HCT116 (cell line): ENCODE measurements at regions not wholly inside any gene's neighbourhood (a gene's known extent, or its start where the extent isn't known, plus 50 kb on each side); places are given as distances from the start of the nearest gene placed in this dataset.

Source experiments
- ATAC-seq: fragments of 200-7000 bp; cut with Tn5 transposase; 2 replicates; pipeline ENCODE4 v1.9.1; 2020; ENCODE audit warnings: mild to moderate bottlenecking, moderate library complexity
- BruUV-seq: library from RNA; stranded (reverse); fragments of 400-500 nt; replicated peaks from 2 replicates; lab custom pipeline; 2021; lab: Mats Ljungman, UMichigan
- CTCF ChIA-PET: fragments of 300-600 bp; sonication (Branson Sonifier 250); formaldehyde crosslinking; loops from one replicate; lab custom pipeline; 2021; ENCODE audit warnings: antibody characterized with exemption; lab: Charles Lee
- POLR2A ChIA-PET: fragments of 300-600, 350-600 bp; sonication (Branson Sonifier 250); formaldehyde crosslinking; loops from one replicate; lab custom pipeline; 2021; ENCODE audit warnings: antibody characterized with exemption; lab: Charles Lee
- RAD21 ChIA-PET, 2 experiments: fragments of 300-600 bp; sonication (Branson Sonifier 250); formaldehyde crosslinking; loops; one replicate each; lab custom pipeline; 2023; ENCODE audit warnings: low total read pairs in 2 of 2; ENCODE audit not compliant: uncharacterized antibody in 2 of 2, unreplicated experiment in 2 of 2, low non-redundant PET in 1 of 2; lab: Charles Lee
- DNase-seq: peaks from one replicate; pipeline ENCODE4 v3.0.0-alpha.2; 2010; ENCODE audit warnings: low read depth, low spot score
- H2AFZ ChIP-seq: fragments of 200-600 bp; shearing (Covaris generic), sonication (generic); 2 replicates; pipeline ENCODE4 v1.6.1; 2017; ENCODE audit warnings: low read depth, mixed run types, mixed read lengths, antibody characterized with exemption, low read length; ENCODE audit not compliant: poor library complexity, severe bottlenecking
- H3K27ac ChIP-seq: 2 replicates; pipeline ENCODE4 v1.5.1; 2012; ENCODE audit warnings: low read depth, low read length
- H3K27me3 ChIP-seq: fragments of 200-600 bp; sonication (generic); 2 replicates; pipeline ENCODE4 v1.6.1; 2016; ENCODE audit warnings: mixed run types, low read length, mixed read lengths; ENCODE audit not compliant: insufficient read depth
- H3K36me3 ChIP-seq, 2 experiments: fragments of 200-500 bp in 1 of 2; fragments of 200-600 bp in 1 of 2; sonication (Bioruptor generic) in 1 of 2; sonication (generic) in 1 of 2; 2 replicates each; pipeline versions ENCODE4 v1.5.1 to v1.6.1; 2014 to 2016; ENCODE audit warnings: low read length in 2 of 2, inconsistent platforms in 1 of 2, mixed read lengths in 1 of 2, mixed run types in 1 of 2; ENCODE audit not compliant: insufficient read depth in 2 of 2, control insufficient read depth in 1 of 2
- H3K4me1 ChIP-seq, 2 experiments: fragments of 200-600 bp in 1 of 2; sonication (generic) in 1 of 2; 2 replicates each; pipeline versions ENCODE4 v1.5.1 to v1.6.1; 2012 to 2017; ENCODE audit warnings: low read length in 2 of 2, inconsistent platforms in 1 of 2, mild to moderate bottlenecking in 1 of 2, mixed read lengths in 1 of 2, mixed run types in 1 of 2, moderate library complexity in 1 of 2; ENCODE audit not compliant: insufficient read depth in 2 of 2, control insufficient read depth in 1 of 2
- H3K4me2 ChIP-seq: fragments of 200-600 bp; sonication (generic); 2 replicates; pipeline ENCODE4 v1.6.1; 2017; ENCODE audit warnings: mixed run types, low read length, mixed read lengths
- H3K4me3 ChIP-seq, 2 experiments: fragments of 200-600 bp in 1 of 2; sonication (generic) in 1 of 2; replicated peaks in 1 of 2; 2 replicates each; pipeline ENCODE4 v1.5.1; 2011 to 2016; ENCODE audit warnings: low read length in 2 of 2, control low read depth in 1 of 2, low read depth in 1 of 2, mild to moderate bottlenecking in 1 of 2, mixed read lengths in 1 of 2, mixed run types in 1 of 2
- H3K79me2 ChIP-seq: fragments of 200-600 bp; sonication (generic); 2 replicates; pipeline ENCODE4 v1.6.1; 2017; ENCODE audit warnings: mild to moderate bottlenecking, mixed run types, low read length, moderate library complexity, mixed read lengths; ENCODE audit not compliant: insufficient read depth
- H3K9ac ChIP-seq: fragments of 200-600 bp; sonication (generic); 2 replicates; pipeline ENCODE4 v1.6.1; 2016; ENCODE audit warnings: low read length, mixed read lengths
- H3K9me2 ChIP-seq: fragments of 200-600 bp; sonication (generic), shearing (Covaris generic); 2 replicates; pipeline ENCODE4 v1.6.1; 2017; ENCODE audit warnings: mixed run types, mild to moderate bottlenecking, moderate library complexity; ENCODE audit not compliant: insufficient read depth
- H3K9me3 ChIP-seq, 2 experiments: fragments of 200-500 bp in 1 of 2; fragments of 200-600 bp in 1 of 2; sonication (Bioruptor generic) in 1 of 2; sonication (generic) in 1 of 2; 2 replicates each; pipeline ENCODE4 v1.6.1; 2014 to 2017; ENCODE audit warnings: low read length in 2 of 2, mixed read lengths in 2 of 2, inconsistent platforms in 1 of 2, low read depth in 1 of 2, mild to moderate bottlenecking in 1 of 2, mixed run types in 1 of 2, moderate library complexity in 1 of 2; ENCODE audit not compliant: control insufficient read depth in 1 of 2, insufficient read depth in 1 of 2
- H4K20me1 ChIP-seq: fragments of 200-600 bp; sonication (generic), shearing (Covaris generic); 2 replicates; pipeline ENCODE4 v1.6.1; 2017; ENCODE audit warnings: mixed run types, mild to moderate bottlenecking, moderate library complexity; ENCODE audit not compliant: insufficient read depth
- ATF3 ChIP-seq: IDR thresholded peaks from 2 replicates; pipeline ENCODE4 v1.6.1; 2012
- EGR1 ChIP-seq: IDR thresholded peaks from 2 replicates; pipeline ENCODE4 v1.6.1; 2012; ENCODE audit warnings: low read depth
- ELF1 ChIP-seq: IDR thresholded peaks from 2 replicates; pipeline ENCODE4 v1.6.1; 2012; ENCODE audit warnings: low read depth, borderline replicate concordance
- EZH2 ChIP-seq: fragments of 200-600 bp; sonication (generic); IDR thresholded peaks from 2 replicates; pipeline ENCODE4 v1.6.1; 2017; ENCODE audit warnings: antibody characterized with exemption, mixed run types
- EZH2phosphoT487 ChIP-seq: fragments of 200-600 bp; IDR thresholded peaks from 2 replicates; pipeline ENCODE4 v1.6.1; 2018; ENCODE audit warnings: antibody characterized with exemption, borderline replicate concordance
- JUND ChIP-seq: IDR thresholded peaks from 2 replicates; pipeline ENCODE4 v1.6.1; 2012
- MAX ChIP-seq: IDR thresholded peaks from 2 replicates; pipeline ENCODE4 v1.6.1; 2012
- POLR2A ChIP-seq: IDR thresholded peaks from 2 replicates; pipeline ENCODE4 v1.7.0; 2011; ENCODE audit warnings: borderline replicate concordance; ENCODE audit not compliant: insufficient read depth, insufficient read length; ENCODE audit errors: extremely low read depth
- POLR2AphosphoS5 ChIP-seq: IDR thresholded peaks from 2 replicates; pipeline ENCODE4 v1.6.1; 2011; ENCODE audit warnings: mild to moderate bottlenecking, low read depth, low read length, moderate library complexity
- RAD21 ChIP-seq: IDR thresholded peaks from 2 replicates; pipeline ENCODE4 v1.6.1; 2012; ENCODE audit warnings: low read depth, mild to moderate bottlenecking
- REST ChIP-seq: IDR thresholded peaks from 2 replicates; pipeline ENCODE4 v1.6.1; 2012; ENCODE audit warnings: low read depth
- SIN3A ChIP-seq: IDR thresholded peaks from 2 replicates; pipeline ENCODE4 v1.6.1; 2012; ENCODE audit warnings: low read depth
- SRF ChIP-seq: IDR thresholded peaks from 2 replicates; pipeline ENCODE4 v1.6.1; 2012; ENCODE audit warnings: low read depth
- YY1 ChIP-seq: IDR thresholded peaks from 2 replicates; pipeline ENCODE4 v1.6.1; 2011; ENCODE audit warnings: low read length, low read depth, moderate library complexity, mild to moderate bottlenecking; ENCODE audit not compliant: insufficient replicate concordance; ENCODE audit errors: extremely low read depth
- ZBTB33 ChIP-seq: IDR thresholded peaks from 2 replicates; pipeline ENCODE4 v1.6.1; 2011; ENCODE audit warnings: mild to moderate bottlenecking, low read length, moderate library complexity; ENCODE audit not compliant: insufficient replicate concordance; ENCODE audit errors: extremely low read depth
- intact Hi-C: fragments of 100-400 bp; cut with micrococcal nuclease; formaldehyde crosslinking; loops from 2 replicates; pipeline ENCODE4 v1.10.0; 2022

- Histone ChIP-seq H3K4me1 (no peaks in the 10 kb centered on the region; a peak in 1 of 4 replicates), H3K36me3 (no peaks in the 10 kb centered on the region), H3K27ac (no peak overlapping the region), H2AFZ (no peak overlapping the region), H3K79me2 (no peaks in the 10 kb centered on the region)
- no peak for ATAC-seq
- no peak for TF ChIP-seq POLR2AphosphoS5
- TF ChIP-seq REST = no peak
- TF ChIP-seq YY1 = no peak
- TF ChIP-seq EZH2 = no peak
- no peak for TF ChIP-seq JUND
- TF ChIP-seq EZH2phosphoT487 = no peak
- no peak for TF ChIP-seq ATF3
- no peak for TF ChIP-seq SIN3A
- no peak for TF ChIP-seq POLR2A
- no peak for TF ChIP-seq EGR1
- TF ChIP-seq MAX = no peak
- no peak for TF ChIP-seq ZBTB33
- TF ChIP-seq ELF1 = no peak
- no peak for TF ChIP-seq RAD21
- TF ChIP-seq SRF = no peak
- TF ChIP-seq, all 23 proteins: peak for 0
- Histone ChIP-seq H3K27me3 (no peaks in the 10 kb centered on the region), H3K9ac (no peak overlapping the region), H3K9me3 (no peaks in the 10 kb centered on the region), H3K4me2 (no peak overlapping the region), H3K9me2 (no peaks in the 10 kb centered on the region), H3K4me3 (no peak overlapping the region), H4K20me1 (no peaks in the 10 kb centered on the region)
- DNase-seq = no peak
- ChIA-PET CTCF (no interaction called here), POLR2A (no interaction called here), RAD21 (no interaction called here)
- intact Hi-C loops = no loop called here
- no TSS peak for BruUV-seq
These were observed 66.2 kb upstream of the MAP4K3 start for GRCh38 chr2:39503277-39503676.
